Dermis microvascular lymphatic vessel endothelial cell (primary cell): ENCODE measurements at regions not wholly inside any gene's neighbourhood (a gene's known extent, or its start where the extent isn't known, plus 50 kb on each side); places are given as distances from the start of the nearest gene placed in this dataset.
"Not testable (repeated sequence)": the region's sequence is repeated elsewhere in the genome, so short reads cannot be mapped to it uniquely, and the experiment has no call there.

Experiments
- DNase-seq, 2 donors: peaks; one replicate each; pipeline versions ENCODE4 v3.0.0 to v3.0.0-alpha.2; 2010; ENCODE audit warnings: low read depth in 2 of 2

- peak in 1 of 2 donors; percentile 8 for DNase-seq
Observed at GRCh38 chr3:27630885-27631284, 91.2 kb downstream of the EOMES start.

- DNase-seq, result peak; percentile 66 to 86
Observed at GRCh38 chr3:27629366-27629765, 92.8 kb downstream of the EOMES start.

- peak in 1 of 2 donors; percentile 38 for DNase-seq
Observed at GRCh38 chr3:27628026-27628750, 93.9 kb downstream of the EOMES start.

- DNase-seq, result no peak
Observed at GRCh38 chr3:27626596-27627118, 95.5 kb downstream of the EOMES start.

- peak in 1 of 2 donors; percentile 11 for DNase-seq
Observed at GRCh38 chr3:27625864-27626263, 96.3 kb downstream of the EOMES start.

GRCh38 chr3:27623085-27623753, 98.9 kb downstream of the EOMES start:
- DNase-seq, result peak in 1 of 2 donors; percentile 67

GRCh38 chr3:27617552-27617951, 104.6 kb downstream of the EOMES start:
- no peak for DNase-seq

- no peak for DNase-seq
Observed at GRCh38 chr3:27616031-27616430, 106.1 kb downstream of the EOMES start.

GRCh38 chr3:27615555-27615954, 106.6 kb downstream of the EOMES start:
- no peak for DNase-seq

GRCh38 chr3:27614592-27614991, 107.5 kb downstream of the EOMES start:
- DNase-seq, result no peak

GRCh38 chr3:27613846-27614500, 108.2 kb downstream of the EOMES start:
- no peak for DNase-seq

- DNase-seq, result no peak
Observed at GRCh38 chr3:27610800-27611525, 111.2 kb downstream of the EOMES start.

- peak in 1 of 2 donors; percentile 62 for DNase-seq
Observed at GRCh38 chr3:27607370-27607769, 114.8 kb downstream of the EOMES start.

GRCh38 chr3:27606537-27606936, 115.6 kb downstream of the EOMES start:
- no peak for DNase-seq

- peak in 1 of 2 donors; percentile 45 for DNase-seq
Observed at GRCh38 chr3:27601311-27601710, 117.1 kb upstream of the SLC4A7 start.

GRCh38 chr3:27599741-27600140, 115.6 kb upstream of the SLC4A7 start:
- not testable (repeated sequence) for DNase-seq

- DNase-seq, result peak in 1 of 2 donors; percentile 38
Observed at GRCh38 chr3:27596921-27597320, 112.7 kb upstream of the SLC4A7 start.

- peak in 1 of 2 donors; percentile 78 for DNase-seq
Observed at GRCh38 chr3:27596334-27596841, 112.2 kb upstream of the SLC4A7 start.

- DNase-seq, result no peak
Observed at GRCh38 chr3:27594096-27594690, 110.0 kb upstream of the SLC4A7 start.

- no peak for DNase-seq
Observed at GRCh38 chr3:27593173-27593572, 109.0 kb upstream of the SLC4A7 start.
